ENCODE measurements at regions not wholly inside any gene's neighbourhood (a gene's known extent, or its start where the extent isn't known, plus 50 kb on each side); places are given as distances from the start of the nearest gene placed in this dataset.
"Not testable (repeated sequence)": the region's sequence is repeated elsewhere in the genome, so short reads cannot be mapped to it uniquely, and the experiment has no call there.

DNA sequence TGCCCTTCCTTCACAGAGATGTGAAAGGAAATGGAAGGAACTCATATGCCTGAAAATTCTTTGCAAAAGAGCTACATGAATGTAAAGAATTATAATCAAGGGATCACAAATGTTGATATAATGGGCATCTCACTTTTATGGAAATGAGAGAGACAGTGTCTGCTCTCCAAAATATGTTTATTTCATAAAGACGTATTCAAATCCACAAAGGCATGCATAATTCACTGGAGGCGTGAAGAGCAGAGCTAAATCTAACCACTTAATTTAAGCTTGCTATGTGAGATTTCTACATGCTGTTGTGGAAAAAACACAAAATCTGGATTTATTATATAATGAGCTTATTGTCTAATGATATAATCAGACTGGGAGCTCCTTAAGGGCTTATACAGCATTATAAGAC, 469.1 kb downstream of the RAP2B start:
- H3K4me3 ChIP-seq: no peak overlapping the region
- H3K27ac ChIP-seq: no peak overlapping the region
- no peak for DNase-seq (ENCODE audit: low read depth, low spot score)

DNA sequence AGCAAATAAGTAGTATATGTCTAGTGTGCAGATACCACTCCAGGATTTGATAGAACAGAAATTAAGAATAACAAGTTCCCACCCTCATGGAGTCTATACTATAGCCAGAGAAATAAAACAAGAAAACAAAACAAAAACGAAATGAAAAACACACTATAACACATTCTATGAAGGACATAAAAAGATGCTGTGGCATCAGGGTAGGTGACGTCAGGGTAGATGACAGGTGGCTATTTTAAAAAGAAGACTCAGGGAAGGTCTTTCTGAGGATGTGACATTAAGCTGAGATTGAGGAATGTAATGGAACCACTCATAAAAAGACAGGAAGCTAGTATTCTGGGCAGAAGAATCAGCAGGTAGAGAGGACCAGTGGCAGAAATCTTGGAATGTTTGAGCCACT, 469.6 kb downstream of the RAP2B start:
- Histone ChIP-seq H3K9ac (ENCODE audit: insufficient read length) (no peak overlapping the region), H3K27ac (no peak overlapping the region), H3K9me3 (ENCODE audit: low read depth, low read length) (no peaks in the 10 kb centered on the region), H3K4me3 (no peak overlapping the region), H3K36me3 (ENCODE audit: insufficient read depth, low read length) (no peaks in the 10 kb centered on the region)
- TF ChIP-seq FOXP2 (optimal IDR thresholded peaks at IDR 0.05; ENCODE audit: control extremely low read depth, extremely low read length, insufficient read depth) (no peak), POLR2AphosphoS5 (IDR thresholded peaks at IDR 0.05; ENCODE audit: borderline replicate concordance, low read depth, low read length) (no peak), EZH2 (IDR thresholded peaks at IDR 0.05) (no peak)
- no peak for DNase-seq (ENCODE audit: low read depth, low spot score)

More for the DNA sequence above, 469.1 kb downstream of the RAP2B start:
- Histone ChIP-seq H3K36me3 (ENCODE audit: insufficient read depth, low read length) (no peaks in the 10 kb centered on the region), H3K9me3 (ENCODE audit: low read depth, low read length) (no peaks in the 10 kb centered on the region), H3K9ac (ENCODE audit: insufficient read length) (no peak overlapping the region)
- TF ChIP-seq FOXP2 (optimal IDR thresholded peaks at IDR 0.05; ENCODE audit: control extremely low read depth, extremely low read length, insufficient read depth) (no peak), EZH2 (IDR thresholded peaks at IDR 0.05) (no peak)

DNA sequence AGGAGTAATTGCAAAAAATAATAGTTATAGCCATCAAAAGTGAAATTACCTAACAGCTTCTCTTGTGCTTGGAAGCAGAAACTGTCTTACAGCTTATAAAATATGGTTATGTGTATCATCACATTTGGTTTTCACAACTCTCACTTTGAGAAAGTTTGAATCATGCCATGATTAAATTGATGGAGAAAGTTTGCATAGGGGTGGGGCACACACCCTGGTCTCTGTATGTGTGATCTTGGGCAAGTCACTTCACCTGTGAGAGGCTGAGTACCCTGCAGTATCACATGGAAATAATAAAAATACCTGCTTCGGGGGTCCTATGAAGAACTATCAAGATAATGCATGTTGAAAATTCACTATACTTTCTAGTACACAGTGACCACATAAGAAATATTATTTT, 471.4 kb downstream of the RAP2B start:
- no peak overlapping the region for H3K9ac ChIP-seq (ENCODE audit: insufficient read length)
- H3K36me3 ChIP-seq (ENCODE audit: insufficient read depth, low read length): no peaks in the 10 kb centered on the region
- H3K27ac ChIP-seq: no peak overlapping the region
- TF ChIP-seq EZH2 (IDR thresholded peaks at IDR 0.05): no peak
- TF ChIP-seq FOXP2 (optimal IDR thresholded peaks at IDR 0.05; ENCODE audit: control extremely low read depth, extremely low read length, insufficient read depth): no peak
- no peak for TF ChIP-seq POLR2AphosphoS5 (IDR thresholded peaks at IDR 0.05; ENCODE audit: borderline replicate concordance, low read depth, low read length)
- H3K9me3 ChIP-seq (ENCODE audit: low read depth, low read length): no peaks in the 10 kb centered on the region
- no peak overlapping the region for H3K4me3 ChIP-seq
- no peak for DNase-seq (ENCODE audit: low read depth, low spot score)

DNA sequence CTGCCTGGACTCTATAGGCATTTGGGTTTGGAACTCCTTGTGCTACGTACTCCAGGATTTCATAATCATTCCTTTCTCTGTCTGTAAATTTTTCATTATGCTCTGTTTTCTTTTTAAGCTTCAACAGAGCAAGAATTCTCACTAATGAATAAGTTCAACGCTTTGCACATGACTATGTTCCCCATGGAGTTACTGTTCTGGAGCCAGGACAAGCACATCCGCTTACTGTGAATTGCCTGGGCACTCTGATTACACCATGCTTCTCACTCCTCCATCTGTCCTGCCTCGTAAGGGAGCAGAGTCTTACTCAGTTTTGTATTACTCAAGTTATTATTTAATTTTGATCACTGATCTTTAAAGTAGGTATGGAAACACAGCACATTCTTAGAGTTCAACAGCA, 472.7 kb downstream of the RAP2B start:
- H3K4me3 ChIP-seq: no peak overlapping the region
- H3K36me3 ChIP-seq (ENCODE audit: insufficient read depth, low read length): no peaks in the 10 kb centered on the region
- no peak overlapping the region for H3K9ac ChIP-seq (ENCODE audit: insufficient read length)
- no peaks in the 10 kb centered on the region for H3K9me3 ChIP-seq (ENCODE audit: low read depth, low read length)
- H3K27ac ChIP-seq: no peak overlapping the region
- DNase-seq (ENCODE audit: low read depth, low spot score): no peak
- TF ChIP-seq EZH2 (IDR thresholded peaks at IDR 0.05) (no peak), POLR2AphosphoS5 (IDR thresholded peaks at IDR 0.05; ENCODE audit: borderline replicate concordance, low read depth, low read length) (no peak), FOXP2 (optimal IDR thresholded peaks at IDR 0.05; ENCODE audit: control extremely low read depth, extremely low read length, insufficient read depth) (no peak)

DNA sequence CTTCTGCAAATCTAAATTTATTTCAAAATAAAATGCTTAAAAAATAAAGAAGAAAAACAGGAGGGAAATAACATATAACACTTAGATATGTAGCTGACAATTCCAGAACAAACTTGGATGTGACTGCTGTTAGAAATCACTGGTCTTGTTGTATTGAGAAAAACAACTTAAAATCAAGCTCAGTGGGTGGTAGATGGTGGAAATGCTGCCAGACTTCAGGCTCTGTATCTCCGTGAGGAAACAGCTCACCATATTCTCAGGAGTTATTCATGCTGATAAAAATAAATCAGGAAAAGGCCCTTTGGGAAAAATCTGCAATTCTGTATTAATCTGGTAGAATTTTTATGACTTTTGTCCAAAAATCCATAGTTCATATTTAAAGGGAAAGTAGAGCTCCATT, 477.6 kb downstream of the RAP2B start:
- no peak for DNase-seq (ENCODE audit: low read depth, low spot score)
- no peak overlapping the region for H3K9ac ChIP-seq (ENCODE audit: insufficient read length)
- no peaks in the 10 kb centered on the region for H3K9me3 ChIP-seq (ENCODE audit: low read depth, low read length)
- TF ChIP-seq POLR2AphosphoS5 (IDR thresholded peaks at IDR 0.05; ENCODE audit: borderline replicate concordance, low read depth, low read length) (no peak), FOXP2 (optimal IDR thresholded peaks at IDR 0.05; ENCODE audit: control extremely low read depth, extremely low read length, insufficient read depth) (no peak), EZH2 (IDR thresholded peaks at IDR 0.05) (no peak)
- H3K27ac ChIP-seq: no peak overlapping the region
- H3K4me3 ChIP-seq: no peak overlapping the region
- H3K36me3 ChIP-seq (ENCODE audit: insufficient read depth, low read length): no peaks in the 10 kb centered on the region

DNA sequence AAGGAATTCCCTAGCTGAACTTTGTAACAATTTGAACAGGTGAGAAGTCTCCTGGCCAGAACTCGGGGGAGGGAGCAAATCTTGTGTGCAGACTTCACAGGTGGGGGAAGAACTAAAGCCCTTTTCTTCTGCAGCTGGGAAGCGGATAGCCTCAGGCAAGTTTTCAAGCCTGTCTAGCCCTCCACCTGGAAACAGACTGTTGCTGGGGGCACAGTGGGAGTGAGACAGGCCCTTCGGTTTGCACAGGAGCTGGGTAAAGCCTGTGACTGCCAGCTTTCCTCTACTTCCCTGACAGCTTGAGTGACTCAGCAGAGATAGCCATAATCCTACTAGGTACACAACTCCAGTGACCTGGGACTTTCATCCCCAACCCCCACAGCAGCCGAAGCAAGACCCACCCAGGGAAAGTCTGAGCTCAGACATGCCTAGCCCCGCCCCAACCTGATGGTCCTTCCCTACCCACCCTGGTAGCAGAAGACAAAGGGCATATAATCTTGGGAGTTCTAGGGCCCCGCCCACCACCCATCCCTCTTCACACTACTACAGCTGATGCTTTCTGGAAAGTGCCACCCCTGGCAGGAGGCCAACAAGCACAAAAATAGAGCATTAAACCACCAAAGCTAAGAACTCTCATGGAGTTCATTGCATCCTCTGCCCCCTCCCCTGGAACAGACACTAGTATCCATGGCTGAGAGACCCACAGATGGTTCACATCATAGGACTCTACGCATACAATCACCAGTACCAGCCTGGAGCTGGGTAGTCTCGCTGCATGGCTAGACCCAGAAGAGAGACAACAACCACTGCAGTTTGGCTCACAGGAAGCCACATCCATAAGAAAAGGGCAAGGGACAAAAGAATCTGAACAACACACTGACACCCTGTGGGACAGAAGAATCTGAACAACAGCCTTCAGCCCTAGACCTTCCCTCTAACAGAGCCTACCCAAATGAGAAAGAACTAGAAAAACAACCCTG, 479.0 kb downstream of the RAP2B start:
- Histone ChIP-seq H3K9ac (ENCODE audit: insufficient read length) (no peak overlapping the region), H3K36me3 (ENCODE audit: insufficient read depth, low read length) (no peaks in the 10 kb centered on the region), H3K9me3 (ENCODE audit: low read depth, low read length) (no peaks in the 10 kb centered on the region), H3K4me3 (no peak overlapping the region), H3K27ac (no peak overlapping the region)
- no peak for DNase-seq (ENCODE audit: low read depth, low spot score)
- TF ChIP-seq POLR2AphosphoS5 (IDR thresholded peaks at IDR 0.05; ENCODE audit: borderline replicate concordance, low read depth, low read length): no peak
- TF ChIP-seq EZH2 (IDR thresholded peaks at IDR 0.05): no peak
- no peak for TF ChIP-seq FOXP2 (optimal IDR thresholded peaks at IDR 0.05; ENCODE audit: control extremely low read depth, extremely low read length, insufficient read depth)

DNA sequence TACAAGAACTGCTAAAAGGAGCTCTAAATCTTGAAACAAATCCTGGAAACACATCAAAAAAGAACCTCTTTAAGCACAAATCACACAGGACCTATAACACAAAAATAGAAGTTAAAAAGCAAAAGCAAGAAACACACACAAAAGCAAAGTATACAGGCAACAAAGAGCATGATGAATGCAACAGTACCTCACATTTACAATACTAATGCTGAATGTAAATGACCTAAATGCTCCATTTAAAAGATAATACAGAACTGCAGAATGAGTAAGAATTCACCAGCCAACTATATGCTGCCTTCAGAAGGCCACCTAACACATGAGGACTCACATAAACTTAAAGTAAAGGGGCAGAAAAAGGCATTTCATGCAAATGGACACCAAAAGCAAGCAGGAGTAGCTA, 478.6 kb upstream of the ARHGEF26 start:
- H3K36me3 ChIP-seq (ENCODE audit: insufficient read depth, low read length); H3K4me3 ChIP-seq; H3K9ac ChIP-seq (ENCODE audit: insufficient read length); H3K9me3 ChIP-seq (ENCODE audit: low read depth, low read length); DNase-seq (ENCODE audit: low read depth, low spot score); H3K27ac ChIP-seq: not testable (repeated sequence)

DNA sequence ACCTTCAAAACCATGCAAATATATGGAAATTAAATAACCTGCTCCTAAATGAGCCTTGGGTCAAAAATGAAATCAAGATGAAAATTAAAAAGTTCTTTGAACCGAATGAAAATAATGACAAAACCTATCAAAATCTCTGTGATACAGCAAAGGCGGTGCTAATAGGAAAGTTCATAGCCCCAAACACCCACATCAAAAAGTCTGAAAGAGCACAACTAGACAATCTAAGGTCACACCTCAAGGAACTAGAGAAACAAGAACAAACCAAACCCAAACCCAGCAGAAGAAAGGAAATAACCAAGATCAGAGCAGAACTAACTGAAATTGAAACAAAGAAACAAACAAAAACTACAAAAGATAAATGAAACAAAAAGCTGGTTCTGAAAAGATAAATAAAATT, 477.7 kb upstream of the ARHGEF26 start:
- H3K4me3 ChIP-seq; H3K9ac ChIP-seq (ENCODE audit: insufficient read length); H3K9me3 ChIP-seq (ENCODE audit: low read depth, low read length); H3K36me3 ChIP-seq (ENCODE audit: insufficient read depth, low read length); H3K27ac ChIP-seq; DNase-seq (ENCODE audit: low read depth, low spot score): not testable (repeated sequence)

DNA sequence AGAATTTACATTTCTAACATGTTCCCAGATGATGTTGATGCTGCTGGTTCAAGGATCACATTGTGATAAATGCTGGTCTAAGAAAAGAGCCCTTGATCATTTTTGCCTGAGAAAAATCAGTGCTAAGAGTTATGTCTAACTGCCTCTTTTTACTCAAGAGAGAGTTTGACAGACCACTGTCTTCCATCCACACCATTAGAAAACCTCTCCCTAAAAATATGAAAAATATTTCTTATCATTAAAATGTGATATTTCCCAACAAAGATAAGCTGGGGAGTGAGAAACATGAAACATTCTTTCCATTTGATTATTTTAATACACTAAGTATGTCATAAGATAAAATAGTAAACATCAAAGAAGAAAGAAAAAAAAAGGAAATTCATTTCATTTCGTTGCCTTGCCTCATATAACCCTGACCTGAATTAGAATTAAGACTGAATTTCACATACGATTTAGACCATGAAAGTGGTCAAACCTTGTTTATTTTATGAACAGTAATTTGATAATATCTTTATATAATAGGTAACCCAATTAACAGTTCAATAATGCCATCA, 471.8 kb upstream of the ARHGEF26 start:
- Histone ChIP-seq H3K4me3 (no peak overlapping the region), H3K9ac (ENCODE audit: insufficient read length) (no peak overlapping the region), H3K36me3 (ENCODE audit: insufficient read depth, low read length) (no peaks in the 10 kb centered on the region), H3K27ac (no peak overlapping the region), H3K9me3 (ENCODE audit: low read depth, low read length) (no peaks in the 10 kb centered on the region)
- DNase-seq (ENCODE audit: low read depth, low spot score): no peak
- no peak for TF ChIP-seq FOXP2 (optimal IDR thresholded peaks at IDR 0.05; ENCODE audit: control extremely low read depth, extremely low read length, insufficient read depth)
- TF ChIP-seq POLR2AphosphoS5 (IDR thresholded peaks at IDR 0.05; ENCODE audit: borderline replicate concordance, low read depth, low read length): no peak
- TF ChIP-seq EZH2 (IDR thresholded peaks at IDR 0.05): no peak

Measured in SK-N-MC (cell line).